OCI-LY1 (cell line): ENCODE measurements at regions not wholly inside any gene's neighbourhood (a gene's known extent, or its start where the extent isn't known, plus 50 kb on each side); places are given as distances from the start of the nearest gene placed in this dataset.

ENCODE experiments used
- EZH2 ChIP-seq: fragments of 200-600 bp; sonication (generic), shearing (Covaris generic); IDR thresholded peaks from 2 replicates; pipeline ENCODE4 v1.8.0; 2017; ENCODE audit warnings: borderline replicate concordance, mixed run types, mild to moderate bottlenecking, antibody characterized with exemption, low read length, moderate library complexity, mixed read lengths
- TF ChIP-seq, protein P1 (sequence below): fragments of 200-600 bp; sonication (generic), shearing (Covaris generic); IDR thresholded peaks from 2 replicates; pipeline ENCODE4 v1.5.1; 2017; ENCODE audit warnings: mild to moderate bottlenecking, antibody characterized with exemption, low read length, moderate library complexity, mixed read lengths

DNA sequence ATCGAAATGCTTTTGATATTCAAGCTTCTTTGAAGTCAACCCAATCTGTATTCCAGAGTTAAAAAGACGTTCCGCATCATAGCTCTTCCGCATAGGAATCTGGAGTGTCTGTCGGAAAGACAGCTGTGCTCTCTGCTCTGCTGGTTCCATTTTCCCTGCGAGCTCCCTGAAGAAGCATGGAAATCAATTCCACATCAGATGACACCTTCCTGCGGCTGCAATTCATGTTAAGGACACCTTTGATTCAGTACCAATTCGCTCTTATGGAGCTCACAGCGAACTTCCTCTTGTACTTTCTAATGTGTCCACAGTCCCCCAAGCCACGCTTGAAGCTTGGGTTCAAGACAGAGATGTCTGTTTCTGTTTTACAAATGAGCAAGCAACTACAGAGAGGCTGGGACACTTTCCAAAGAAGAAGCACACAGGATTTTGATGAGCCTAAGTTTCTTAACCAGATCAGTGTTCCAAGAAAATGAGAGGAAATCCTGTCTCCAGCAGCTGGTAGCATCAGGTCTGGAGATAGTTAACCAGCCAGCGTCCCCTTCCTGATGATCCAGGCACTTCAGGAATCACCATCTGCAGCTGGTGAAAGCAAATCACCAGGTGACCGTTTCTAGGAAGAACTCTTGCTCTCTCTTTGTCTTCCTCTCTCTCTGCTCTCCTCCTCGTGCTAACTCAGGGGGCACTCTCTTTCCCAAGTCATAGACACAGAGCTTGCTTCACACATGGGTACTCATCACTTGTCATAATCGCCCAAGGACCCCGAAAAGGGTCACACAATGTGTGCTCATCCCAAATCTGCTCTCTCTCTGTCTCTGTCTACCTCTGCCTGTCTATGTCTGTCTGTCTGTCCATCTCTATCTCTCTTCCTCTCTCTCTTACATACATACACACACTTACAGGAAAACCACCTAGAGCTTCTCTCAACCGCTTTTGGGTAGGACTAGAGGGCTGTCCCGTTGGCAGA is 281.8 kb downstream of the FAM43A start:
- TF ChIP-seq, protein P1, sequence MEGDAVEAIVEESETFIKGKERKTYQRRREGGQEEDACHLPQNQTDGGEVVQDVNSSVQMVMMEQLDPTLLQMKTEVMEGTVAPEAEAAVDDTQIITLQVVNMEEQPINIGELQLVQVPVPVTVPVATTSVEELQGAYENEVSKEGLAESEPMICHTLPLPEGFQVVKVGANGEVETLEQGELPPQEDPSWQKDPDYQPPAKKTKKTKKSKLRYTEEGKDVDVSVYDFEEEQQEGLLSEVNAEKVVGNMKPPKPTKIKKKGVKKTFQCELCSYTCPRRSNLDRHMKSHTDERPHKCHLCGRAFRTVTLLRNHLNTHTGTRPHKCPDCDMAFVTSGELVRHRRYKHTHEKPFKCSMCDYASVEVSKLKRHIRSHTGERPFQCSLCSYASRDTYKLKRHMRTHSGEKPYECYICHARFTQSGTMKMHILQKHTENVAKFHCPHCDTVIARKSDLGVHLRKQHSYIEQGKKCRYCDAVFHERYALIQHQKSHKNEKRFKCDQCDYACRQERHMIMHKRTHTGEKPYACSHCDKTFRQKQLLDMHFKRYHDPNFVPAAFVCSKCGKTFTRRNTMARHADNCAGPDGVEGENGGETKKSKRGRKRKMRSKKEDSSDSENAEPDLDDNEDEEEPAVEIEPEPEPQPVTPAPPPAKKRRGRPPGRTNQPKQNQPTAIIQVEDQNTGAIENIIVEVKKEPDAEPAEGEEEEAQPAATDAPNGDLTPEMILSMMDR = no peak
- no peak for TF ChIP-seq EZH2
